Right cardiac atrium (tissue), 5 donors: ENCODE measurements at regions not wholly inside any gene's neighbourhood (a gene's known extent, or its start where the extent isn't known, plus 50 kb on each side); places are given as distances from the start of the nearest gene placed in this dataset.

ENCODE experiments used
- ATAC-seq, 2 donors: fragments of 200-7000 bp; cut with Tn5 transposase; one replicate each; pipeline versions ENCODE4 v1.8.0 to v1.9.1; 2020; ENCODE audit warnings: moderate library complexity in 2 of 2, mild to moderate bottlenecking in 1 of 2
- DNase-seq, 3 donors: peaks; one replicate each; pipeline ENCODE4 v3.0.0-alpha.2; 2020
- H3K27ac ChIP-seq: one replicate; pipeline ENCODE4 v1.5.1; 2013; ENCODE audit warnings: mild to moderate bottlenecking, low read length, control low read depth, moderate library complexity
- H3K27me3 ChIP-seq: one replicate; pipeline ENCODE4 v1.6.1; 2013; ENCODE audit not compliant: control insufficient read depth, insufficient read depth
- H3K4me1 ChIP-seq: one replicate; pipeline ENCODE4 v1.6.1; 2013; ENCODE audit warnings: low read length; ENCODE audit not compliant: control insufficient read depth, insufficient read depth
- H3K4me3 ChIP-seq: one replicate; pipeline ENCODE4 v1.5.1; 2013; ENCODE audit warnings: low read length, control low read depth
- H3K9me3 ChIP-seq: one replicate; pipeline ENCODE4 v1.6.1; 2013; ENCODE audit warnings: low read length; ENCODE audit not compliant: control insufficient read depth
- WGBS: extraction: QIAGEN DNeasy Blood & Tissue Kit; methylation state at CpG from one replicate; pipeline ENCODE4 v1.1.7; 2013; 5-methylcytosine and 5-hydroxymethylcytosine counted together
- intact Hi-C, 4 donors: fragments of 100-400 bp; cut with DNase I; formaldehyde crosslinking; loops; one replicate each; pipeline versions ENCODE4 v1.11.0 to v1.14.0; 2022 to 2023
- donor health status: healthy with polysubstance abuse.
- donor health status: DM: no; HTN: yes; CAD: no.
- donor health status: DM: no; HTN: no; CAD: no.
- donor health status: DM: no; HTN: yes; CAD: no; lungs with severe emphysema.
- donor health status: DM: yes; HTN: yes; CAD: no.

DNA sequence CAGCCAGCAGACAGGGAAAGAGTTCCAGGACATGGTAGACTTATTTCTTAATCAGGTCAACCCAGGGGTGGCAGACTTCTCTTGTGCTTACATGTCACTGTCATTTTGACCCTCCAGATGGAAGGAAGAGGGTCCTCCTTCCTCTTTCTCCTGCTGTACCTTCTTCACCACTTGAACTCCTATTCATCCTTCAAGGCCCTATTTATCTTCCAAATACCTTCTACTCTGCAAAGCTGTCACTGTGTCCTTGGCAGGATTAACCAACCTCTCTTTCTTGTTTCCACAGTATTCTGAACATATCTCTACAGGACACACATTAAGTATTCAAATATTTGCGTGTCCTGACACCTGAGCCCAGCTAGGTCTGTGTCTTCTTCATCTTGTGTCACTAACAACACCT lies 163.1 kb downstream of the DICER1 start:
- no peaks in the 10 kb centered on the region for H3K9me3 ChIP-seq
- no peak for ATAC-seq
- H3K27me3 ChIP-seq: no peaks in the 10 kb centered on the region
- H3K27ac ChIP-seq: no peak overlapping the region
- no peak for DNase-seq
- no peak overlapping the region for H3K4me3 ChIP-seq
- no peaks in the 10 kb centered on the region for H3K4me1 ChIP-seq
- 92% methylated on average over 1 of the region's 1 CpG for WGBS
- intact Hi-C loops: no loop called here

DNA sequence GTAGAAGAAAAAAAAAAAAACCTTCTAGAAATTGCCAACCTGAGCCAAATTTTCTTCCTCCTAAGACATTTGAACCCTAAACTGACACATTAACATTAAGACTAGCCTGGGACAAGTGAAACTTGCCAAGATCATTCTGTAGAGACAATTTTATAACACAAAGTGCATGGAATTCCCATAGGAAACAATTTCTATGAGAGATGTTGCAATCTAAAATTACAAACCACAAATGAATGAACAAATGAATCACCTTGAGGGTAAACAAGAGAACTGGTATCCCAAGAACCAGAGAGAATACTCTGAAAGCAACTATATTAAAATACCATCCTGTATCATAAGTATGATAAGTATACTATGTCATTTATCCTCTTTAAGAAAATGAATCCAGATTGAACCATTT lies 165.3 kb downstream of the DICER1 start:
- Histone ChIP-seq H3K9me3 (no peaks in the 10 kb centered on the region), H3K4me1 (no peaks in the 10 kb centered on the region), H3K27ac (no peak overlapping the region), H3K4me3 (no peak overlapping the region), H3K27me3 (no peaks in the 10 kb centered on the region)
- intact Hi-C loops: no loop called here
- ATAC-seq (no peak), DNase-seq (no peak)

DNA sequence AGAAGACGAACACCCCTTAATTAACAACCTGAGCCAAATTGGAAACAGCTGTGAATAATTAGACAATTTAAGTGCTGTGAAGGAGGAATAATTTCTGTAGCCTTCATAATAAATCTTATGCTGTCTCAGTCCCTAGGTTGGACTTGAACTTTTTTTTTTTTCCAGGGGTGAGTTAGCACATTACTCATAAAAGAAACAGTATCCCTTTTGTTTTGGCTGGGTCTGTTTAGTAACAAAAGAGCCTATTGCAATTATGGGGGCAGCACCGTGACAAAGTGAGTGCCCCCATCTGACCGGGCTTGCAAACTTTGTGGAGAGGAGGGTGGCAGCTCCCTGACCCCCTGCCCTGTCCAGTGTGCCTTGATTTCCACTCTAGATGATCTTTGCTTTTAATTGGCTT lies 167.4 kb downstream of the DICER1 start:
- Histone ChIP-seq H3K9me3 (no peaks in the 10 kb centered on the region), H3K27ac (no peak overlapping the region), H3K4me3 (no peak overlapping the region), H3K27me3 (no peaks in the 10 kb centered on the region), H3K4me1 (no peaks in the 10 kb centered on the region)
- no peak for DNase-seq
- 65% methylated on average over 3 of the region's 3 CpGs for WGBS
- ATAC-seq: no peak
- intact Hi-C loops: no loop called here

DNA sequence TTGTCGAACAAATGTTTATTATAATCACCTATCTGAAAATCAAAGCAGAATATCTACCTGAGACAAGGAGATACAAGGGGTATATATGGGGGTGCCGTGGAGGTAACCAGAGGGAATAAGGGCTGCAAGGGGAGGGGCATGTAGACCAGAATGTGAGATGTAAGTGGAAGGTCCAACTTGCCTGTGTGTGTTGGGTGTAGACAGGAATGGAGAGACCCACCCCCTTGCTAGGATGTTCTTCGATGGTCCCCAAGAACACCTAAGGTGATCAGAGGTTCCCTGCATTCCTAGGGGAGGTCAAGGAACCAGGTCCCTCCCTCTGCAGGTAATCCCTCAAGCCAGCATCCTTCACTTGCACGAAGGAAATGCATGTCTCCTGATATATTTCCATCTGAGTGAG lies 167.9 kb downstream of the DICER1 start:
- 76% methylated on average over 4 of the region's 4 CpGs for WGBS
- H3K4me3 ChIP-seq: no peak overlapping the region
- intact Hi-C loops: no loop called here
- H3K4me1 ChIP-seq: no peaks in the 10 kb centered on the region
- ATAC-seq: no peak
- no peak overlapping the region for H3K27ac ChIP-seq
- no peaks in the 10 kb centered on the region for H3K9me3 ChIP-seq
- H3K27me3 ChIP-seq: no peaks in the 10 kb centered on the region
- no peak for DNase-seq

DNA sequence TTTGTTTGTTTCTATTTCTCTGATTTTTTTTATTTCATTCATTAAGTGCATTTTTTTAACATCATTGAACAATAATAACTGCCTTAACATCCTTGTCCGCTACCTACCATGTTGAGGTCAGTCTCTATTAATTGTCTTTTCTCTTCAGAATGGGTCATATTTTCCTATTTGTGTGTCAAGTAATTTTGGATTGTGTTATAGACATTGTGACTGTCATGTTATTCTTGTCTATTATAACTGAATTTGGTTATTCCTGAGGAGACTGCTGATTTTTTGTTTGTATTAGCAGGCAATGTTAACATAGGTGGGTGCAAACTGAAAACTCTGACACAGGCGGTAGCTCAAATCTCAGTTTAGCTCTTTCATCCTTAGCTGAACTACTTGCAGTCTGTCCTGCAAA lies 169.9 kb downstream of the DICER1 start:
- Histone ChIP-seq H3K4me3 (no peak overlapping the region), H3K27ac (no peak overlapping the region), H3K9me3 (no peaks in the 10 kb centered on the region), H3K27me3 (no peaks in the 10 kb centered on the region), H3K4me1 (no peaks in the 10 kb centered on the region)
- no peak for ATAC-seq
- 93% methylated on average over 2 of the region's 2 CpGs for WGBS
- intact Hi-C loops: no loop called here
- DNase-seq: no peak

DNA sequence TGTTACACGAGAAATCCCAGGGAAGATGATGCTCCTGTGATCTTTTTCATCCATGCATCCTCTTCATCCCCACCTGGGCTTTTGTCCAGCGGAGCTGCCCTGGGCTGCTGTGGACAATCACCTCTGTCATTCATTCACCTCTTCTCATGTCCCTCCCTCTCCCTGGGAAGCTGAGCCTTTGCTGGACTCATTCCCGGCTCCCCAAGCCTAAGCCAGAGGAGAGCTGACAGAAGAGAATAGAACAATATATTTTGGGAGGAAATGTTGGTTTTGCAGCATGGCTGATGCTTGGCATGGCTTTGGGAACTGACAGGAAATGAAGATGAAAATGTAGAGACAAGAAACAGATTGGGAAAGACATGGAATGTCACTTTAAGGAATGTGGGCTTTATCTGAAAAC lies 177.4 kb downstream of the DICER1 start:
- H3K4me1 ChIP-seq: no peaks in the 10 kb centered on the region
- no peak for ATAC-seq
- H3K27ac ChIP-seq: no peak overlapping the region
- H3K27me3 ChIP-seq: no peaks in the 10 kb centered on the region
- intact Hi-C loops: no loop called here
- WGBS: 42% methylated on average over 3 of the region's 3 CpGs
- H3K4me3 ChIP-seq: no peak overlapping the region
- no peak for DNase-seq
- no peaks in the 10 kb centered on the region for H3K9me3 ChIP-seq

DNA sequence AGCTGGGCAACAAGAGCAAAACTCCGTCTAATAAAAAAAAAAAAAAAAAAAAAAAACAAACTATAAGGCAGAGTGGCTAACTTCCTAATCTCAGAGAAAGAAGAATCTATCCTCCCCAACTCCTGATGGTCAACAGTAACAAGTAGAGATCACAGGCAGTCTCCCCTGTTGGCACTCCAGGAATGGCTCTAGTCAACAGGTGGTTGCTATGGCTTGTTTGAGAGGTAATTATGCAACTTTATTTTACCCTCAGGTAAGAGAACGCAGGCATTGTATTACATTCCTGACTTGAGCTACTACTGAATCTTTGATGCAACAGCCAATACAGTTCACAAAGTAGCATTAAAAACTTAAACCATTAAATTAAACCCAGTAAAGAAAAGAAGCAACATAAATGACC lies 180.3 kb downstream of the DICER1 start:
- H3K27ac ChIP-seq: no peak overlapping the region
- 85% methylated on average over 2 of the region's 2 CpGs for WGBS
- no peak for ATAC-seq
- intact Hi-C loops: no loop called here
- H3K9me3 ChIP-seq: no peaks in the 10 kb centered on the region
- no peak for DNase-seq
- H3K4me1 ChIP-seq: no peaks in the 10 kb centered on the region
- no peak overlapping the region for H3K4me3 ChIP-seq
- H3K27me3 ChIP-seq: no peaks in the 10 kb centered on the region

DNA sequence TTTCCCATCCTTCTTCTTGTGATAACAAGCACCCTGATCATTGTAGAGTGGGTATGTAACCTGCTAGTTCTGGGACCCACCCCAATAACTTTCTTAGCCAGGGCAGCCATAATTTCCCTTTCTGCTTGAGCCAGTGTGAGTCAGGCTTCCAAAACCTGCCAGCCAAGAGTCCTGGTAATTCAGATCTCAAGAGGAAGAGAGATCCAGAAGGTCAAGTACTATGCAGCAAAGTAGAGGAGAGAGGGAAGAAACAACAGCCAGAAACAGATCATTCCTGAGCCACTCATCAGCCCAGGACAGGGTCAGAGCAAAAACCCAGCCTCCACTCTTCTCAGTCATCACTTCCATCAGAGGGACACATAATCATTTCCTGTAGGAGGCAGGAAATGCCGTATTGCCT lies 182.0 kb downstream of the DICER1 start:
- intact Hi-C loops: no loop called here
- H3K4me3 ChIP-seq: no peak overlapping the region
- H3K4me1 ChIP-seq: no peaks in the 10 kb centered on the region
- no peaks in the 10 kb centered on the region for H3K9me3 ChIP-seq
- no peak overlapping the region for H3K27ac ChIP-seq
- no peak for DNase-seq
- ATAC-seq: no peak
- no peaks in the 10 kb centered on the region for H3K27me3 ChIP-seq
- WGBS: 38% methylated on average over 1 of the region's 1 CpG

DNA sequence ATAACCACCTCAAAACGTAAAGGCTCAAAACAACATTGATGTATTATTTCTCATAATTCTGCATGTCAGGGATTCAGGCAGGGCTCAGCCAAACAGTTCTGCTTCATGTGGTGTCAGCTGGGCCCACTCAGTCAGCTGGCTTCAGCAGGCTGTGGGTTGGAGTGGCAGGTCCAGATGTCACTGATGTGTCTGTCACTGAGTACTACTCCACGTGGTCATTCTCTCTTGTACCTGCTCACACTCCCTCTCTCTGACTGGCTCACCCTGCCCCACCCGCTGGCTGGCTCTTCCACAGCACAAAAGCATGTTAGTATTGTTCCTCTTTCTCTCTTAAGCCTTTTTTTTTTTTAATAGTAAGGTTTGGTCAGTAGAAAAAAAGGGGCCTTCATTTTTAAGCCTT lies 182.4 kb downstream of the DICER1 start:
- Histone ChIP-seq H3K27ac (no peak overlapping the region), H3K4me3 (no peak overlapping the region), H3K9me3 (no peaks in the 10 kb centered on the region), H3K27me3 (no peaks in the 10 kb centered on the region), H3K4me1 (no peaks in the 10 kb centered on the region)
- intact Hi-C loops: no loop called here
- DNase-seq (no peak), ATAC-seq (no peak)
- 43% methylated on average over 3 of the region's 3 CpGs for WGBS

DNA sequence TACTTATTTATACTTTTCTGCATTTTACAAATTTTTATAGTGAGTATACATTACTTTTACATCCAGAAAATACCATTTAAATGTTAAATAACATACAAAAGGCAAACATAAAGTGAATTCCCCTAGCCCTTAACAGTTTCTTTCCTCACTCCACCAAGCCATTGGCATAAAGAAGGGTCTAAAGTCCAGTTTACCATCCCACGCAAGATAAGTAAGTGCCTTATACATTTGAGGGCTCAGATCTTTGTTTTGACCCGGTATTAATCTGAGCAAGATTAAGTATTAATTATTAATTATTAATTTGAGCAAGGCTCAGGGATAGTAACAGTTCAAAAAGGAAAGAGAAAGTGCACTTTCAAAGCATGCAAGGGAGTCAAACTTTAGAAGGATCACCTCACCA lies 182.9 kb downstream of the DICER1 start:
- intact Hi-C loops: no loop called here
- DNase-seq (no peak), ATAC-seq (no peak)
- whole genome bisulfite sequencing: 75% methylated on average over 2 of the region's 2 CpGs
- H3K27ac ChIP-seq: no peak overlapping the region
- H3K4me3 ChIP-seq: no peak overlapping the region
- no peaks in the 10 kb centered on the region for H3K9me3 ChIP-seq
- no peaks in the 10 kb centered on the region for H3K27me3 ChIP-seq
- no peaks in the 10 kb centered on the region for H3K4me1 ChIP-seq

DNA sequence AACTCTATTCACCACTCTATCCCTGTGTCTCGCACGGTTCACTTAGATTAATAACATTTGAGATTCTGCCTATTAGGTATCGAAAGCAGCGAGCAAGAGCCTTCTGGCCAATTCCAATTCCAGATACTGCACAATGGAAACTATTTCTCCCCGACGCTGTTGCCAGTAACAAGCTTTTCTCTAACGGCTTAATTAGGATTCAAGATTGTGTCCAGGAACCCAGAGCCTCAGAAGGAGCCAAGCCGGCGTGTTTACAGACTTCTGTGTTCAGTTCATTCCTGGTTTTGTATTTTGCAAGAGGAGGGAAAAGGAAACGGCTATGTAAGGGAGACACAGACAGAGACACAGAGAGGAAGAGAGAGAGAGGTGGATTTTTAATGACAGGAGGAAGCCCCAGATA lies 185.6 kb downstream of the DICER1 start:
- H3K27ac ChIP-seq: peak overlapping the region; percentile 9
- WGBS: 39% methylated on average over 10 of the region's 10 CpGs
- H3K27me3 ChIP-seq: no peaks in the 10 kb centered on the region
- DNase-seq (peak; percentile 47 to 85 (median 72)), ATAC-seq (peak; percentile 81 to 87)
- intact Hi-C loops: no loop called here
- no peaks in the 10 kb centered on the region for H3K4me1 ChIP-seq
- no peaks in the 10 kb centered on the region for H3K9me3 ChIP-seq
- H3K4me3 ChIP-seq: no peak overlapping the region

DNA sequence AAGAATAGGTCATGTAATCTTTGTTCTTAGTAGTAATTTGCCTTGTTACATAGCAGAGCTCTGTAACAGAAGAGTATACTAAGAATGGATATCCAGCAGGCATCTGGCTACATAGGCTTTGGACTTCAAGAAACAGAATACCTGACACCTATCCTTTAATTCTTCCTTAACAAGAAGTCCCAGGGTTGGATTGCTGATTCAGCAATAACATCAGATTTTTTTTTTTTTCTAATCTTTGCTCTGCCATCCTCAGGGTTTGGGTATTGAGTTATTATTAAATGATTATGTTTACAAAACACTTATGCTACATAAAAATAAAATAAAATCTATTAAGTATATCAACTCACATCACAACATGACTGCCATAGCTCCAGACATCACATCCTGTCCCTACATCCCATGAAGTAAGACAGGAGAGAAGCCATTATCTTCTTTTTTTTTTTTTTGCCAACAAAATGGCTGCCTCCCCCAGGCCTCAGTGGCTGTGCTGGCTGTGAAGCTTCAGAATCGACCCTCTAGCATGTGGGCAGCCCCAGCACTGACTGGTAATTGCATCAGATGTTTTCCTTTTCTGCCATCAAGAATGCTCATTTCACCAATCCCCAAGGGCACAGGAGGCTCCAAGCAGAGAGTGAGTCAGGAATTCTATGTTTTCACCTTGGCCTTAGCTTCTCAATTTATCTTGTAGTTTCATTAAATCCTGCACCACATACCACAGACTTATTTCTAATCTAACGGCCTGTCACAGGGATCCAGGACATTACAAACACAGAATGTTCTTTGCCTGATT lies 186.2 kb downstream of the DICER1 start:
- intact Hi-C loops: no loop called here
- Histone ChIP-seq H3K27me3 (no peaks in the 10 kb centered on the region), H3K4me3 (no peak overlapping the region), H3K27ac (peak overlapping the region; percentile 48), H3K9me3 (no peaks in the 10 kb centered on the region), H3K4me1 (no peaks in the 10 kb centered on the region)
- 50% methylated on average over 2 of the region's 2 CpGs for WGBS
- DNase-seq (peak in 1 of 3 donors; percentile 58), ATAC-seq (peak; percentile 38 to 60)
